Pancreas (tissue), 10 donors: ENCODE measurements at regions not wholly inside any gene's neighbourhood (a gene's known extent, or its start where the extent isn't known, plus 50 kb on each side); places are given as distances from the start of the nearest gene placed in this dataset.

Source experiments
- ATAC-seq, 4 donors: fragments of 200-7000 bp; cut with Tn5 transposase; one replicate each; pipeline versions ENCODE4 v1.8.0 to v1.9.1; 2020; ENCODE audit warnings: mild to moderate bottlenecking in 4 of 4, moderate library complexity in 4 of 4
- DNase-seq, 6 donors: peaks; one replicate each; pipeline ENCODE4 v3.0.0-alpha.2; 2020
- FAIRE-seq: peaks from 2 replicates; lab custom pipeline; 2012; peaks lifted over from hg19 to GRCh38; lab: Jason Lieb, UNC
- H3K27ac ChIP-seq, 4 donors: fragments of 200-600 bp; sonication (generic); 1 replicate in 3 of 4; 2 replicates in 1 of 4; pipeline versions ENCODE4 v1.5.0 to v1.8.0; 2020
- H3K27me3 ChIP-seq, 4 donors: fragments of 200-600 bp; one replicate each; pipeline ENCODE4 v1.8.0; 2021
- H3K36me3 ChIP-seq, 3 donors: fragments of 200-600 bp; sonication (generic) in 1 of 3; one replicate each; pipeline versions ENCODE4 v1.5.0 to v1.8.0; 2020 to 2021
- H3K4me1 ChIP-seq, 3 donors: fragments of 200-600 bp; one replicate each; pipeline ENCODE4 v1.8.0; 2021
- H3K4me3 ChIP-seq, 4 donors: fragments of 200-600 bp; sonication (generic) in 2 of 4; one replicate each; pipeline versions ENCODE4 v1.5.0 to v1.8.0; 2020 to 2021
- H3K9me3 ChIP-seq, 4 donors: fragments of 200-600 bp; one replicate each; pipeline ENCODE4 v1.8.0; 2021
- CTCF ChIP-seq, 4 donors: fragments of 200-600 bp; sonication (generic) in 3 of 4; IDR thresholded peaks; one replicate each; pipeline versions ENCODE4 v1.5.0 to v1.8.0; 2021; ENCODE audit warnings: antibody characterized with exemption in 4 of 4
- WGBS, 2 donors: extraction: QIAGEN DNeasy Blood & Tissue Kit; methylation state at CpG; one replicate each; pipeline ENCODE4 v1.1.7; 2013; 5-methylcytosine and 5-hydroxymethylcytosine counted together
- intact Hi-C, 3 donors: fragments of 100-400 bp; cut with DNase I; formaldehyde crosslinking; loops; one replicate each; pipeline versions ENCODE4 v1.11.1 to v1.14.2; 2022
- donor health status: healthy with polysubstance abuse.
- donor health status: DM: no; HTN: no; CAD: no; lungs with moderate emphysema.
- donor health status: DM: no; HTN: no; CAD: no.
- donor health status: control.
- donor health status: control.
- donor health status: Bipolar disorder and iron deficiency.
- donor health status: DM: yes; HTN: yes; CAD: no.
- donor health status: DM: no; HTN: no; CAD: no.
- donor health status: DM: no; HTN: no; CAD: no.
- donor health status: DM: yes; HTN: yes; CAD: no.

- FAIRE-seq = no peak
- no peak for ATAC-seq
- H3K4me1 ChIP-seq = no peaks in the 10 kb centered on the region
- H3K27ac ChIP-seq = no peak overlapping the region
- H3K9me3 ChIP-seq = no peaks in the 10 kb centered on the region
- H3K27me3 ChIP-seq = no peaks in the 10 kb centered on the region
- no peak for DNase-seq
- TF ChIP-seq CTCF (IDR thresholded peaks at IDR 0.05) = no peak
- intact Hi-C loops = no loop called here
- H3K4me3 ChIP-seq = no peak overlapping the region
- H3K36me3 ChIP-seq = no peaks in the 10 kb centered on the region
Observed at GRCh38 chr6:138678168-138678567, 95.4 kb upstream of the CCDC28A start.

- no peaks in the 10 kb centered on the region for H3K27me3 ChIP-seq
- ATAC-seq = no peak
- no peak overlapping the region for H3K27ac ChIP-seq
- no peaks in the 10 kb centered on the region for H3K36me3 ChIP-seq
- WGBS, 2 donors = 87 to 88% methylated on average over 4 of the region's 4 CpGs
- no peaks in the 10 kb centered on the region for H3K9me3 ChIP-seq
- intact Hi-C loops = no loop called here
- H3K4me3 ChIP-seq = no peak overlapping the region
- FAIRE-seq = no peak
- no peaks in the 10 kb centered on the region for H3K4me1 ChIP-seq
- no peak for TF ChIP-seq CTCF (IDR thresholded peaks at IDR 0.05)
- no peak for DNase-seq
Observed at GRCh38 chr6:138680085-138680484, 93.5 kb upstream of the CCDC28A start.

- H3K4me3 ChIP-seq = no peak overlapping the region
- no peaks in the 10 kb centered on the region for H3K36me3 ChIP-seq
- no peak for DNase-seq
- H3K9me3 ChIP-seq = no peaks in the 10 kb centered on the region
- no peaks in the 10 kb centered on the region for H3K4me1 ChIP-seq
- 79 to 82% methylated on average over 4 of the region's 4 CpGs for WGBS, 2 donors
- no peaks in the 10 kb centered on the region for H3K27me3 ChIP-seq
- H3K27ac ChIP-seq = no peak overlapping the region
- TF ChIP-seq CTCF (IDR thresholded peaks at IDR 0.05) = no peak
- no peak for ATAC-seq
- intact Hi-C loops = no loop called here
- FAIRE-seq = no peak
Observed at GRCh38 chr6:138681627-138682026, 91.9 kb upstream of the CCDC28A start.

GRCh38 chr6:138682704-138683527 lies 90.7 kb upstream of the CCDC28A start:
- H3K36me3 ChIP-seq = no peaks in the 10 kb centered on the region
- no peak for DNase-seq
- peak in 2 of 4 donors; percentile 24 to 35 for ATAC-seq
- H3K4me3 ChIP-seq = no peak overlapping the region
- no peak for FAIRE-seq
- TF ChIP-seq CTCF (IDR thresholded peaks at IDR 0.05) = no peak
- H3K27ac ChIP-seq = no peak overlapping the region
- no peaks in the 10 kb centered on the region for H3K4me1 ChIP-seq
- no peaks in the 10 kb centered on the region for H3K27me3 ChIP-seq
- WGBS, 2 donors = 90 to 93% methylated on average over 26 of the region's 26 CpGs
- intact Hi-C loops = no loop called here
- H3K9me3 ChIP-seq = no peaks in the 10 kb centered on the region

GRCh38 chr6:138685257-138685656 lies 88.3 kb upstream of the CCDC28A start:
- Histone ChIP-seq H3K4me1 (no peaks in the 10 kb centered on the region), H3K27me3 (no peaks in the 10 kb centered on the region), H3K27ac (no peak overlapping the region), H3K4me3 (no peak overlapping the region), H3K36me3 (no peaks in the 10 kb centered on the region), H3K9me3 (no peaks in the 10 kb centered on the region)
- no peak for TF ChIP-seq CTCF (IDR thresholded peaks at IDR 0.05)
- DNase-seq = no peak
- FAIRE-seq = no peak
- intact Hi-C loops = no loop called here
- WGBS, 2 donors = 95% methylated on average over 2 of the region's 2 CpGs
- ATAC-seq = no peak
